HepG2 (cell line): ENCODE measurements at regions not wholly inside any gene's neighbourhood (a gene's known extent, or its start where the extent isn't known, plus 50 kb on each side); places are given as distances from the start of the nearest gene placed in this dataset.

Experiments
- ATAC-seq: fragments of 200-7000 bp; cut with Tn5 transposase; 3 replicates; pipeline ENCODE4 v1.9.1; 2020; ENCODE audit warnings: mild to moderate bottlenecking, moderate library complexity
- BruUV-seq: library from RNA; stranded (reverse); fragments of 400-500 nt; replicated peaks from 2 replicates; lab custom pipeline; 2021; lab: Mats Ljungman, UMichigan
- CTCF ChIA-PET: fragments of 300-600 bp; formaldehyde crosslinking; extraction: SDS; loops from one replicate; lab custom pipeline; 2021; ENCODE audit warnings: low total read pairs, inconsistent platforms, low intra/inter-chr PET ratio; lab: Yijun Ruan, JAX
- POLR2A ChIA-PET: fragments of 350-600 bp; sonication (Branson Sonifier 250); formaldehyde crosslinking; loops from one replicate; lab custom pipeline; 2020; ENCODE audit warnings: antibody characterized with exemption, inconsistent platforms; lab: Yijun Ruan, JAX
- DNase-seq: peaks from one replicate; pipeline ENCODE4 v3.0.0-alpha.2; 2015; ENCODE audit warnings: low spot score
- FAIRE-seq: peaks from 3 replicates; lab custom pipeline; 2011; peaks lifted over from hg19 to GRCh38; lab: Jason Lieb, UNC
- H2AFZ ChIP-seq: one replicate; pipeline ENCODE4 v1.6.1; 2011; ENCODE audit warnings: low read length, inconsistent platforms
- H3K27ac ChIP-seq: fragments of 300-600 bp; 3 replicates; pipeline ENCODE4 v1.8.0; 2011; ENCODE audit warnings: mixed run types, mild to moderate bottlenecking, mixed read lengths, low read length, inconsistent platforms; ENCODE audit not compliant: insufficient read depth; ENCODE audit errors: extremely low read length
- H3K27me3 ChIP-seq, 2 experiments: fragments of 200-600 bp in 1 of 2; 2 replicates in 1 of 2; 3 replicates in 1 of 2; pipeline versions ENCODE4 v1.6.0 to v1.8.0; 2011; ENCODE audit warnings: low read length in 2 of 2, mild to moderate bottlenecking in 2 of 2, moderate library complexity in 2 of 2, inconsistent platforms in 1 of 2; ENCODE audit not compliant: insufficient read depth in 2 of 2, control insufficient read depth in 1 of 2
- H3K36me3 ChIP-seq, 2 experiments: fragments of 200-600 bp in 1 of 2; replicated peaks in 1 of 2; 2 replicates in 1 of 2; 3 replicates in 1 of 2; pipeline versions ENCODE4 v1.5.1 to v1.8.0; 2011; ENCODE audit warnings: low read length in 2 of 2, inconsistent platforms in 1 of 2; ENCODE audit not compliant: insufficient read depth in 2 of 2, control insufficient read depth in 1 of 2
- H3K4me1 ChIP-seq: 2 replicates; pipeline ENCODE4 v1.5.1; 2012; ENCODE audit warnings: low read length, inconsistent platforms; ENCODE audit not compliant: insufficient read depth
- H3K4me2 ChIP-seq: 2 replicates; pipeline ENCODE4 v1.6.0; 2011; ENCODE audit warnings: low read depth, low read length, inconsistent platforms
- H3K4me3 ChIP-seq, 3 experiments: fragments of 200-600 bp in 1 of 3; sonication (generic), shearing (Covaris generic) in 1 of 3; replicated peaks in 1 of 3; 2 replicates each; pipeline ENCODE4 v1.5.1; 2011 to 2016; ENCODE audit warnings: low read length in 3 of 3, inconsistent platforms in 2 of 3, low read depth in 2 of 3, mild to moderate bottlenecking in 2 of 3, control low read depth in 1 of 3, mixed read lengths in 1 of 3; ENCODE audit not compliant: insufficient read depth in 1 of 3
- H3K79me2 ChIP-seq: one replicate; pipeline ENCODE4 v1.6.1; 2011; ENCODE audit warnings: low read length, inconsistent platforms; ENCODE audit not compliant: insufficient read depth
- H3K9ac ChIP-seq: 2 replicates; pipeline ENCODE4 v1.6.0; 2011; ENCODE audit warnings: mild to moderate bottlenecking, low read depth, low read length, inconsistent platforms; ENCODE audit not compliant: insufficient read depth
- H3K9me3 ChIP-seq: 2 replicates; pipeline ENCODE4 v1.5.1; 2012; ENCODE audit warnings: mild to moderate bottlenecking, low read length
- H4K20me1 ChIP-seq: 2 replicates; pipeline ENCODE4 v1.6.0; 2011; ENCODE audit warnings: inconsistent platforms, mild to moderate bottlenecking, low read length, moderate library complexity; ENCODE audit not compliant: insufficient read depth
- EED ChIP-seq: sonication (generic); formaldehyde crosslinking; IDR thresholded peaks from 2 replicates; pipeline ENCODE4 v1.5.0; 2020; ENCODE audit warnings: mild to moderate bottlenecking, missing genetic modification reagents
- FOXM1 ChIP-seq: sonication (generic); formaldehyde crosslinking; IDR thresholded peaks from 2 replicates; pipeline ENCODE4 v1.5.0; 2020; ENCODE audit warnings: missing genetic modification reagents
- GZF1 ChIP-seq: sonication (generic); formaldehyde crosslinking; IDR thresholded peaks from 2 replicates; pipeline ENCODE4 v1.5.1; 2020; ENCODE audit warnings: mild to moderate bottlenecking, missing genetic modification reagents
- MEF2D ChIP-seq: sonication (generic); formaldehyde crosslinking; IDR thresholded peaks from 2 replicates; pipeline ENCODE4 v1.5.1; 2020; ENCODE audit warnings: mild to moderate bottlenecking, missing genetic modification reagents
- NBN ChIP-seq: fragments of 450-650 bp; conservative IDR thresholded peaks from 2 replicates; pipeline ENCODE4 v1.6.1; 2017
- RFX1 ChIP-seq: fragments of 450-650 bp; IDR thresholded peaks from 2 replicates; pipeline ENCODE4 v1.6.1; 2017
- SSRP1 ChIP-seq: IDR thresholded peaks from 2 replicates; pipeline ENCODE4 v1.6.1; 2016; ENCODE audit warnings: control low read depth
- SUZ12 ChIP-seq: fragments of 150-350 bp; IDR thresholded peaks from 2 replicates; pipeline ENCODE4 v1.6.1; 2014; ENCODE audit warnings: low read depth, low read length
- TBL1XR1 ChIP-seq: fragments of 150-350 bp; IDR thresholded peaks from 2 replicates; pipeline ENCODE4 v1.6.1; 2014; ENCODE audit warnings: borderline replicate concordance, low read length; ENCODE audit not compliant: partially characterized antibody
- ZBTB39 ChIP-seq: sonication (generic); formaldehyde crosslinking; IDR thresholded peaks from 2 replicates; pipeline ENCODE4 v1.5.0; 2020; ENCODE audit warnings: missing genetic modification reagents
- ZNF772 ChIP-seq: sonication (generic); formaldehyde crosslinking; IDR thresholded peaks from 2 replicates; pipeline ENCODE4 v1.5.0; 2020; ENCODE audit warnings: mild to moderate bottlenecking, missing genetic modification reagents
- WGBS: methylation state at CpG from one replicate; pipeline ENCODE4 v1.1.6; 2017; ENCODE audit warnings: low lambda C conversion rate; 5-methylcytosine and 5-hydroxymethylcytosine counted together
- in situ Hi-C: cut with HindIII; loops from 2 replicates; pipeline ENCODE4 v1.10.0; 2017; ENCODE audit warnings: low pct_unique_long_range_greater_than_20kb; ENCODE audit not compliant: extremely low pct_ligation_motif_present
- intact Hi-C: fragments of 100-400 bp; cut with micrococcal nuclease; formaldehyde crosslinking; loops from one replicate; pipeline ENCODE4 v1.10.0; 2022; ENCODE audit not compliant: unreplicated experiment
- TF ChIP-seq, protein P1 (sequence below): sonication (generic); formaldehyde crosslinking; IDR thresholded peaks from 2 replicates; pipeline ENCODE4 v1.4.0; 2020; ENCODE audit warnings: missing genetic modification reagents

GRCh38 chr1:157233131-157233530, 94.9 kb upstream of the ETV3 start:
- in situ Hi-C loops, result no loop called here
- ATAC-seq, result no peak
- Histone ChIP-seq H3K9ac (no peak overlapping the region), H3K27ac (no peak overlapping the region), H3K4me1 (peaks cover 66% of the 10 kb centered on the region), H2AFZ (no peak overlapping the region), H3K9me3 (no peaks in the 10 kb centered on the region), H3K4me2 (no peak overlapping the region), H3K4me3 (no peak overlapping the region), H3K27me3 (no peaks in the 10 kb centered on the region; a peak in 1 of 5 replicates), H4K20me1 (no peaks in the 10 kb centered on the region), H3K36me3 (no peaks in the 10 kb centered on the region), H3K79me2 (no peaks in the 10 kb centered on the region)
- TF ChIP-seq MEF2D (CRISPR knock-in tag), result no peak
- TF ChIP-seq SUZ12, result no peak
- TF ChIP-seq RFX1, result no peak
- no peak for TF ChIP-seq EED (CRISPR knock-in tag)
- TF ChIP-seq, protein P1, sequence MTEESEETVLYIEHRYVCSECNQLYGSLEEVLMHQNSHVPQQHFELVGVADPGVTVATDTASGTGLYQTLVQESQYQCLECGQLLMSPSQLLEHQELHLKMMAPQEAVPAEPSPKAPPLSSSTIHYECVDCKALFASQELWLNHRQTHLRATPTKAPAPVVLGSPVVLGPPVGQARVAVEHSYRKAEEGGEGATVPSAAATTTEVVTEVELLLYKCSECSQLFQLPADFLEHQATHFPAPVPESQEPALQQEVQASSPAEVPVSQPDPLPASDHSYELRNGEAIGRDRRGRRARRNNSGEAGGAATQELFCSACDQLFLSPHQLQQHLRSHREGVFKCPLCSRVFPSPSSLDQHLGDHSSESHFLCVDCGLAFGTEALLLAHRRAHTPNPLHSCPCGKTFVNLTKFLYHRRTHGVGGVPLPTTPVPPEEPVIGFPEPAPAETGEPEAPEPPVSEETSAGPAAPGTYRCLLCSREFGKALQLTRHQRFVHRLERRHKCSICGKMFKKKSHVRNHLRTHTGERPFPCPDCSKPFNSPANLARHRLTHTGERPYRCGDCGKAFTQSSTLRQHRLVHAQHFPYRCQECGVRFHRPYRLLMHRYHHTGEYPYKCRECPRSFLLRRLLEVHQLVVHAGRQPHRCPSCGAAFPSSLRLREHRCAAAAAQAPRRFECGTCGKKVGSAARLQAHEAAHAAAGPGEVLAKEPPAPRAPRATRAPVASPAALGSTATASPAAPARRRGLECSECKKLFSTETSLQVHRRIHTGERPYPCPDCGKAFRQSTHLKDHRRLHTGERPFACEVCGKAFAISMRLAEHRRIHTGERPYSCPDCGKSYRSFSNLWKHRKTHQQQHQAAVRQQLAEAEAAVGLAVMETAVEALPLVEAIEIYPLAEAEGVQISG, result no peak
- no peak for TF ChIP-seq FOXM1 (CRISPR knock-in tag)
- 78% methylated on average over 1 of the region's 1 CpG for WGBS
- ChIA-PET POLR2A (no interaction called here), CTCF (no interaction called here)
- intact Hi-C loops, result no loop called here
- no peak for DNase-seq
- FAIRE-seq, result no peak
- BruUV-seq, result no TSS peak

DNA sequence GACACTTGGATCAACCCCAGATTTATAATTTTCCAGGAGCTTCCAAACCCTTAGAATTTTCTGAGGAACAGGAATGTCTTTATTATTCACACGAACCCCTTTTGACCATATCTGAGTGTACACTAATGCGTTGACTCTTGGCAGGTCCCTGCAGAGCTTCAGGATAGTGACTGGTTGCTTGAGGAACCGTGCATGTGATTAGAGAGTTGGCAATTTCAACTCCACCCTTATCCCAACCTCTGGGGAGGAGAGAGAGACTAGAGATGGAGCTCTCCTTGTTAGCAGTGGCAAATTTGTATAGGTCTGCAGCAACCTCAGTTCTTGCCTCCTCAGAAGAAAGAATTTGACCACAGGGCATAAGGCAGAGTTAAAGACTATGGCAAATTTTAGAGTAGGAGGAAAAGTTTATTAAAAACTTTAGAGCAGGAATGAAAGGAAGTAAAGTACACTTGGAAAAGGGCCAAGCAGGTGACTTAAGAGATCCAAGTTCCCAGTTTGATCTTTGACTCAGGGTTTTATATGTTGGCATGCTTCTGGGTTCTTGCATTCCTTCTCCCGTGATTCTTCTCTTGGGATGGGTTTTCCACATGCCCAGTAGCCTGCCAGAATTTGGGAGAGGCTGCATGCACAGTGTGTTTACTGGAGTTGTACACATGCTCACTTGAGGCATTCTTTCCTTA, 93.8 kb upstream of the ETV3 start:
- Histone ChIP-seq H3K27ac (no peak overlapping the region), H2AFZ (no peak overlapping the region), H3K4me2 (no peak overlapping the region), H3K36me3 (no peaks in the 10 kb centered on the region), H3K9me3 (no peaks in the 10 kb centered on the region), H4K20me1 (no peaks in the 10 kb centered on the region), H3K79me2 (no peaks in the 10 kb centered on the region), H3K4me3 (no peak overlapping the region), H3K27me3 (no peaks in the 10 kb centered on the region; a peak in 1 of 5 replicates), H3K4me1 (peaks cover 55% of the 10 kb centered on the region), H3K9ac (no peak overlapping the region)
- intact Hi-C loops, result no loop called here
- FAIRE-seq (no peak), DNase-seq (no peak), ATAC-seq (no peak)
- POLR2A ChIA-PET, result no interaction called here
- no TSS peak for BruUV-seq
- CTCF ChIA-PET, result no interaction called here
- in situ Hi-C loops, result no loop called here
- WGBS, result 70% methylated on average over 4 of the region's 4 CpGs
- TF ChIP-seq ZNF772 (CRISPR knock-in tag) (no peak), GZF1 (CRISPR knock-in tag) (no peak), NBN (no peak), SSRP1 (CRISPR knock-in tag) (no peak), TBL1XR1 (no peak), ZBTB39 (no peak)
